GM23248 (cell line): ENCODE measurements at regions not wholly inside any gene's neighbourhood (a gene's known extent, or its start where the extent isn't known, plus 50 kb on each side); places are given as distances from the start of the nearest gene placed in this dataset.

Source experiments
- DNase-seq: peaks from one replicate; pipeline ENCODE4 v3.0.0-alpha.2; 2015
- H2AFZ ChIP-seq: fragments of 200-600 bp; sonication (generic); 2 replicates; pipeline ENCODE4 v1.6.1; 2016; ENCODE audit warnings: antibody characterized with exemption
- H3F3A ChIP-seq: fragments of 200-600 bp; sonication (generic); 2 replicates; pipeline ENCODE4 v1.6.1; 2016; ENCODE audit warnings: mild to moderate bottlenecking, antibody characterized with exemption, mixed run types; ENCODE audit not compliant: insufficient read depth
- H3K27ac ChIP-seq: fragments of 200-600 bp; sonication (generic); 2 replicates; pipeline ENCODE4 v1.5.1; 2016; ENCODE audit warnings: mild to moderate bottlenecking
- H3K27me3 ChIP-seq: fragments of 200-600 bp; sonication (generic); replicated peaks from 2 replicates; pipeline ENCODE4 v1.6.1; 2016; ENCODE audit warnings: mild to moderate bottlenecking; ENCODE audit not compliant: insufficient read depth
- H3K36me3 ChIP-seq: fragments of 200-600 bp; sonication (generic); 2 replicates; pipeline ENCODE4 v1.6.1; 2016; ENCODE audit warnings: low read depth, mild to moderate bottlenecking
- H3K4me1 ChIP-seq: fragments of 200-600 bp; sonication (generic); 2 replicates; pipeline ENCODE4 v1.6.1; 2016; ENCODE audit warnings: mild to moderate bottlenecking; ENCODE audit not compliant: insufficient read depth
- H3K4me2 ChIP-seq: fragments of 200-600 bp; sonication (generic); one replicate; pipeline ENCODE4 v1.6.1; 2016; ENCODE audit warnings: mild to moderate bottlenecking; ENCODE audit not compliant: unreplicated experiment
- H3K4me3 ChIP-seq: fragments of 200-600 bp; sonication (generic); 2 replicates; pipeline ENCODE4 v1.5.1; 2016; ENCODE audit warnings: mild to moderate bottlenecking
- H3K79me2 ChIP-seq: fragments of 200-600 bp; sonication (generic); 2 replicates; pipeline ENCODE4 v1.6.1; 2016; ENCODE audit warnings: mild to moderate bottlenecking; ENCODE audit not compliant: insufficient read depth
- H3K9ac ChIP-seq: fragments of 200-600 bp; sonication (generic); 2 replicates; pipeline ENCODE4 v1.6.1; 2016; ENCODE audit warnings: mild to moderate bottlenecking
- H3K9me2 ChIP-seq: fragments of 200-600 bp; sonication (generic); 2 replicates; pipeline ENCODE4 v1.6.1; 2016; ENCODE audit warnings: mixed run types, mild to moderate bottlenecking, moderate library complexity; ENCODE audit not compliant: insufficient read depth
- H3K9me3 ChIP-seq: fragments of 200-600 bp; sonication (generic); one replicate; pipeline ENCODE4 v1.6.1; 2017; ENCODE audit warnings: low read depth
- H4K20me1 ChIP-seq: fragments of 200-600 bp; sonication (generic); 2 replicates; pipeline ENCODE4 v1.6.0; 2016; ENCODE audit not compliant: insufficient read depth
- EZH2 ChIP-seq: fragments of 200-600 bp; sonication (generic); IDR thresholded peaks from 2 replicates; pipeline ENCODE4 v1.6.1; 2018; ENCODE audit warnings: antibody characterized with exemption, mild to moderate bottlenecking; ENCODE audit not compliant: insufficient read depth, poor library complexity, severe bottlenecking
- EZH2phosphoT487 ChIP-seq: fragments of 200-600 bp; sonication (generic); IDR thresholded peaks from 2 replicates; pipeline ENCODE4 v1.6.1; 2018; ENCODE audit warnings: antibody characterized with exemption, moderate library complexity, mild to moderate bottlenecking, low read depth; ENCODE audit not compliant: insufficient read depth
- WGBS, 2 experiments: methylation state at CpG; one replicate each; pipeline ENCODE4 v1.1.6; 2015 to 2017; ENCODE audit warnings: low lambda C conversion rate in 2 of 2, low coverage in 1 of 2; ENCODE audit errors: missing lambda C conversion rate in 2 of 2; 5-methylcytosine and 5-hydroxymethylcytosine counted together
- in situ Hi-C: fragments of 300-500 bp; cut with MboI; formaldehyde crosslinking; loops from 2 replicates; pipeline ENCODE4 v1.15.0; 2020

- no peaks in the 10 kb centered on the region for H3K36me3 ChIP-seq
- H2AFZ ChIP-seq: no peak overlapping the region
- WGBS, 2 experiments: 23 to 25% methylated on average over 3 of the region's 3 CpGs
- DNase-seq: no peak
- no peaks in the 10 kb centered on the region for H3K79me2 ChIP-seq
- H3K27ac ChIP-seq: no peak overlapping the region
- H3K4me1 ChIP-seq: no peaks in the 10 kb centered on the region
- no peak overlapping the region for H3K4me3 ChIP-seq
- H3F3A ChIP-seq: no peaks in the 10 kb centered on the region
- H4K20me1 ChIP-seq: no peaks in the 10 kb centered on the region
- H3K27me3 ChIP-seq: no peaks in the 10 kb centered on the region
- no peak overlapping the region for H3K4me2 ChIP-seq
- H3K9me3 ChIP-seq: no peaks in the 10 kb centered on the region
- in situ Hi-C loops: no loop called here
- H3K9me2 ChIP-seq: no peaks in the 10 kb centered on the region
- TF ChIP-seq EZH2 (no peak), EZH2phosphoT487 (no peak)
- no peak overlapping the region for H3K9ac ChIP-seq
These were observed 1293.9 kb downstream of the NCAM2 start for GRCh38 chr21:22292144-22292543.

GRCh38 chr21:22297575-22297974 lies 1299.4 kb downstream of the NCAM2 start:
- no peak overlapping the region for H3K4me2 ChIP-seq
- 28 to 29% methylated on average over 2 of the region's 2 CpGs for WGBS, 2 experiments

GRCh38 chr21:22311741-22312462 lies 1313.7 kb downstream of the NCAM2 start:
- no peak overlapping the region for H3K4me2 ChIP-seq
- no peaks in the 10 kb centered on the region for H3K79me2 ChIP-seq
- H4K20me1 ChIP-seq: no peaks in the 10 kb centered on the region
- H3K36me3 ChIP-seq: no peaks in the 10 kb centered on the region
- H3F3A ChIP-seq: no peaks in the 10 kb centered on the region
- H3K4me3 ChIP-seq: no peak overlapping the region
- 27 to 44% methylated on average over 2 of the region's 2 CpGs for WGBS, 2 experiments
- no peak for TF ChIP-seq EZH2phosphoT487
- TF ChIP-seq EZH2: no peak
- no peaks in the 10 kb centered on the region for H3K9me3 ChIP-seq
- no peak overlapping the region for H3K9ac ChIP-seq
- no peak overlapping the region for H2AFZ ChIP-seq
- H3K27me3 ChIP-seq: no peaks in the 10 kb centered on the region
- no peaks in the 10 kb centered on the region for H3K4me1 ChIP-seq
- H3K9me2 ChIP-seq: no peaks in the 10 kb centered on the region
- in situ Hi-C loops: no loop called here
- DNase-seq: no peak
- no peak overlapping the region for H3K27ac ChIP-seq

More at GRCh38 chr21:22297575-22297974, 1299.4 kb downstream of the NCAM2 start:
- Histone ChIP-seq H3K36me3 (no peaks in the 10 kb centered on the region), H3K4me3 (no peak overlapping the region), H3K9ac (no peak overlapping the region), H3K9me2 (no peaks in the 10 kb centered on the region), H2AFZ (no peak overlapping the region), H3K4me1 (no peaks in the 10 kb centered on the region), H3F3A (no peaks in the 10 kb centered on the region), H3K9me3 (peaks cover 6% of the 10 kb centered on the region), H4K20me1 (no peaks in the 10 kb centered on the region), H3K27ac (no peak overlapping the region), H3K79me2 (no peaks in the 10 kb centered on the region), H3K27me3 (no peaks in the 10 kb centered on the region)
- no peak for TF ChIP-seq EZH2
- TF ChIP-seq EZH2phosphoT487: no peak
- in situ Hi-C loops: no loop called here
- DNase-seq: no peak

- Histone ChIP-seq H3K4me2 (no peak overlapping the region), H2AFZ (no peak overlapping the region), H3K36me3 (no peaks in the 10 kb centered on the region), H3K4me3 (no peak overlapping the region), H3K27ac (no peak overlapping the region), H3K9me2 (no peaks in the 10 kb centered on the region), H3K9me3 (no peaks in the 10 kb centered on the region), H3K9ac (no peak overlapping the region), H3K27me3 (no peaks in the 10 kb centered on the region), H3K4me1 (no peaks in the 10 kb centered on the region), H3F3A (no peaks in the 10 kb centered on the region), H3K79me2 (no peaks in the 10 kb centered on the region), H4K20me1 (no peaks in the 10 kb centered on the region)
- 4 to 11% methylated on average over 1 of the region's 1 CpG for WGBS, 2 experiments
- no peak for DNase-seq
- TF ChIP-seq EZH2phosphoT487: no peak
- no peak for TF ChIP-seq EZH2
- in situ Hi-C loops: no loop called here
These were observed 1316.8 kb downstream of the NCAM2 start for GRCh38 chr21:22314963-22315362.

- no peak overlapping the region for H3K27ac ChIP-seq
- H3K9me2 ChIP-seq: no peaks in the 10 kb centered on the region
- H4K20me1 ChIP-seq: no peaks in the 10 kb centered on the region
- DNase-seq: no peak
- no peaks in the 10 kb centered on the region for H3K9me3 ChIP-seq
- H3K36me3 ChIP-seq: no peaks in the 10 kb centered on the region
- in situ Hi-C loops: no loop called here
- H3K4me3 ChIP-seq: no peak overlapping the region
- no peaks in the 10 kb centered on the region for H3F3A ChIP-seq
- H3K79me2 ChIP-seq: no peaks in the 10 kb centered on the region
- H3K4me2 ChIP-seq: no peak overlapping the region
- TF ChIP-seq EZH2phosphoT487: no peak
- TF ChIP-seq EZH2: no peak
- H3K4me1 ChIP-seq: no peaks in the 10 kb centered on the region
- no peak overlapping the region for H3K9ac ChIP-seq
- no peak overlapping the region for H2AFZ ChIP-seq
- 10 to 36% methylated on average over 1 of the region's 1 CpG for WGBS, 2 experiments
- no peaks in the 10 kb centered on the region for H3K27me3 ChIP-seq
These were observed 1321.2 kb downstream of the NCAM2 start for GRCh38 chr21:22319435-22319834.
